Heart left ventricle (tissue), 16 donors: ENCODE measurements at regions not wholly inside any gene's neighbourhood (a gene's known extent, or its start where the extent isn't known, plus 50 kb on each side); places are given as distances from the start of the nearest gene placed in this dataset.

Experiments used
- ATAC-seq, 4 donors: fragments of 200-7000 bp; cut with Tn5 transposase; one replicate each; pipeline ENCODE4 v1.9.1; 2020 to 2022; ENCODE audit warnings: moderate library complexity in 4 of 4, mild to moderate bottlenecking in 3 of 4, moderate number of reproducible peaks in 1 of 4
- DNase-seq, 5 donors: peaks; one replicate each; pipeline ENCODE4 v3.0.0-alpha.2; 2020
- H3K27ac ChIP-seq, 12 donors: fragments of 200-600 bp; sonication (generic) in 4 of 12; one replicate each; pipeline versions ENCODE4 v1.5.0 to v1.8.0; 2016 to 2022; ENCODE audit warnings: mild to moderate bottlenecking in 2 of 12
- H3K27me3 ChIP-seq, 9 donors: fragments of 200-600 bp; sonication (generic) in 2 of 9; one replicate each; pipeline versions ENCODE4 v1.5.1 to v1.8.0; 2016 to 2022; ENCODE audit warnings: mild to moderate bottlenecking in 3 of 9
- H3K36me3 ChIP-seq, 9 donors: fragments of 200-600 bp; sonication (generic) in 2 of 9; one replicate each; pipeline versions ENCODE4 v1.5.0 to v1.8.0; 2018 to 2022; ENCODE audit warnings: mild to moderate bottlenecking in 2 of 9
- H3K4me1 ChIP-seq, 12 donors: fragments of 200-600 bp; sonication (generic) in 4 of 12; one replicate each; pipeline versions ENCODE4 v1.5.0 to v1.8.0; 2016 to 2022; ENCODE audit warnings: mild to moderate bottlenecking in 3 of 12
- H3K4me3 ChIP-seq, 12 donors: fragments of 200-600 bp; sonication (generic) in 4 of 12; one replicate each; pipeline versions ENCODE4 v1.5.0 to v1.8.0; 2017 to 2022; ENCODE audit warnings: mild to moderate bottlenecking in 9 of 12, moderate library complexity in 4 of 12
- H3K9me3 ChIP-seq, 12 donors: fragments of 200-600 bp; sonication (generic) in 4 of 12; one replicate each; pipeline versions ENCODE4 v1.5.0 to v1.8.0; 2016 to 2022; ENCODE audit warnings: mild to moderate bottlenecking in 1 of 12
- POLR2A ChIP-seq, 2 donors: fragments of 450-650 bp; IDR thresholded peaks; one replicate each; pipeline ENCODE4 v1.6.1; 2017; ENCODE audit warnings: antibody characterized with exemption in 2 of 2, mild to moderate bottlenecking in 2 of 2, moderate library complexity in 2 of 2
- WGBS, 4 donors: extraction: QIAGEN DNeasy Blood & Tissue Kit in 2 of 4; methylation state at CpG; one replicate each; pipeline versions ENCODE4 v1.1.5 to v1.1.7; 2013 to 2018; 5-methylcytosine and 5-hydroxymethylcytosine counted together
- intact Hi-C, 10 donors: fragments of 100-400 bp; cut with DNase I; formaldehyde crosslinking; loops; one replicate each; pipeline versions ENCODE4 v1.11.1 to v1.14.2; 2022
- TF ChIP-seq, protein P1 (sequence below), 12 donors: fragments of 200-600 bp; sonication (generic) in 4 of 12; IDR thresholded peaks; one replicate each; pipeline versions ENCODE4 v1.5.0 to v1.8.0; 2018 to 2022; ENCODE audit warnings: antibody characterized with exemption in 12 of 12, mild to moderate bottlenecking in 5 of 12
- donor health status: ischemic (EF 13 %, LVEDD 7.1; RV severe dilation, severe dysfunction).
- donor health status: healthy with polysubstance abuse.
- donor health status: DM: no; HTN: yes; CAD: no.
- donor health status: DM: no; HTN: no; CAD: no.
- donor health status: ischemic (EF 25% LVEDD 6.9; RV normal size, moderate dysfunction).
- donor health status: ischemic (EF 25% LVEDD 5.7; RV mildly dilated, moderate dysfunction).
- donor health status: healthy.
- donor health status: DM: yes; HTN: yes; CAD: no.
- donor health status: ischemic (EF 35%, LVEDD 5.7; RV mildly dilated, moderate dysfunction).
- donor health status: nonischemic (EF 11% LVEDD 7.7; RV severe dilation, severe dysfunction).
- donor health status: DM: yes; HTN: yes; CAD: no.
- donor health status: PGD.
- donor health status: ischemic (EF 29% LVEDD 5.4; RV normal size, mild dysfunction).
- donor health status: nonischemic (EF 23%, LVEDD 6.1; RV moderate dilation, normal function).

- no peak for TF ChIP-seq POLR2A (IDR thresholded peaks at IDR 0.05)
- TF ChIP-seq, protein P1, sequence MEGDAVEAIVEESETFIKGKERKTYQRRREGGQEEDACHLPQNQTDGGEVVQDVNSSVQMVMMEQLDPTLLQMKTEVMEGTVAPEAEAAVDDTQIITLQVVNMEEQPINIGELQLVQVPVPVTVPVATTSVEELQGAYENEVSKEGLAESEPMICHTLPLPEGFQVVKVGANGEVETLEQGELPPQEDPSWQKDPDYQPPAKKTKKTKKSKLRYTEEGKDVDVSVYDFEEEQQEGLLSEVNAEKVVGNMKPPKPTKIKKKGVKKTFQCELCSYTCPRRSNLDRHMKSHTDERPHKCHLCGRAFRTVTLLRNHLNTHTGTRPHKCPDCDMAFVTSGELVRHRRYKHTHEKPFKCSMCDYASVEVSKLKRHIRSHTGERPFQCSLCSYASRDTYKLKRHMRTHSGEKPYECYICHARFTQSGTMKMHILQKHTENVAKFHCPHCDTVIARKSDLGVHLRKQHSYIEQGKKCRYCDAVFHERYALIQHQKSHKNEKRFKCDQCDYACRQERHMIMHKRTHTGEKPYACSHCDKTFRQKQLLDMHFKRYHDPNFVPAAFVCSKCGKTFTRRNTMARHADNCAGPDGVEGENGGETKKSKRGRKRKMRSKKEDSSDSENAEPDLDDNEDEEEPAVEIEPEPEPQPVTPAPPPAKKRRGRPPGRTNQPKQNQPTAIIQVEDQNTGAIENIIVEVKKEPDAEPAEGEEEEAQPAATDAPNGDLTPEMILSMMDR (IDR thresholded peaks at IDR 0.05), result no peak
- Histone ChIP-seq H3K36me3 (no peaks in the 10 kb centered on the region), H3K4me1 (no peaks in the 10 kb centered on the region), H3K4me3 (no peak overlapping the region), H3K27me3 (peaks cover 0 to 21% (median 0%) of the 10 kb centered on the region in 9 donors), H3K27ac (no peak overlapping the region), H3K9me3 (no peaks in the 10 kb centered on the region)
- 84 to 93% (median 89%) methylated on average over 7 of the region's 7 CpGs for WGBS, 4 donors
- intact Hi-C loops, result loop anchor here in 1 of 10 donors (10.0 kb wide), 1 partner anchor 313 kb away; no protein-coding TSS in a partner anchor
- no peak for ATAC-seq
- no peak for DNase-seq
Observed at GRCh38 chr2:16291731-16292550, 351.6 kb downstream of the MYCN start.

GRCh38 chr2:16291226-16291625 lies 350.9 kb downstream of the MYCN start:
- TF ChIP-seq, protein P1 (IDR thresholded peaks at IDR 0.05), result no peak
- TF ChIP-seq POLR2A (IDR thresholded peaks at IDR 0.05), result no peak
- Histone ChIP-seq H3K36me3 (no peaks in the 10 kb centered on the region), H3K27me3 (peaks cover 0 to 21% (median 0%) of the 10 kb centered on the region in 9 donors), H3K9me3 (no peaks in the 10 kb centered on the region), H3K4me1 (no peaks in the 10 kb centered on the region), H3K27ac (no peak overlapping the region), H3K4me3 (no peak overlapping the region)
- intact Hi-C loops, result loop anchor here in 1 of 10 donors (10.0 kb wide), 1 partner anchor 314 kb away; no protein-coding TSS in a partner anchor
- DNase-seq (no peak), ATAC-seq (no peak)
- 91 to 97% (median 95%) methylated on average over 4 of the region's 4 CpGs for WGBS, 4 donors

DNA sequence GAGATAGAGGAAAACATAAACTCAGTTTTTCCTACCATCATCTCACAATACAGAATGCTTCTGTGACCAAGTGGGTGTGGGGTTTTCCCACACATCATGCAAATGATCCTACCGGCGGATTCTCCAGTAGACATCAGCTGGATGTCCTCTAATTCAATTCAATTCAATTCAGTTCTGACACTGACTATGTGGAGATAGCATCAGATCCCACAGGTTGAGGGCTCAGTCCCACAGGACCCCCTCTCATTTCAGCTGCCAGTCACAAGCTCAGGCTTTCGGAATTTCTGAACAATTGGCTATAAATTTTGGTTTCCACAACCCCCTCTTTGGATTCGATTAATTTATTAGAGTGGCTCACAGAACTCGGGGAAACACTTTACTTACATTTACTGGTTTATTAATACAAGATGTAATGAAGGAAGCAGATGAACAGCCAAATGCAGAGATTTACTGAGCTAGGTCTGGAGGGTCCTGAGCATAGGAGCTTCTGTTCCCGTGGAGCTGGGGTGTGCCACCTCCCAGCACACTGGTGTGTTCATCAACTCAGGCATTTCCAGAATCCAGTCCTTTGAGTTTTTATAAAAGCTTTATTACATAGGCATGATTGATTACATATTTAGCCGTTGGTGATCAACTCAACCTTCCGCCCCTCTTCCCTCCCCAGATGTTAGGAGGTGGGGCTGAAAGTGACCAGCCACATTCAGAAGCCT lies 350.1 kb downstream of the MYCN start:
- whole genome bisulfite sequencing, 4 donors, result 78 to 87% (median 81%) methylated on average over 8 of the region's 8 CpGs
- Histone ChIP-seq H3K27me3 (peaks cover 0 to 21% (median 0%) of the 10 kb centered on the region in 9 donors), H3K4me1 (no peaks in the 10 kb centered on the region), H3K27ac (no peak overlapping the region), H3K4me3 (no peak overlapping the region), H3K9me3 (no peaks in the 10 kb centered on the region), H3K36me3 (no peaks in the 10 kb centered on the region)
- intact Hi-C loops, result loop anchor here in 1 of 10 donors (10.0 kb wide), 1 partner anchor 314 kb away; no protein-coding TSS in a partner anchor
- ATAC-seq (no peak), DNase-seq (no peak)
- TF ChIP-seq, protein P1 (IDR thresholded peaks at IDR 0.05), result no peak
- no peak for TF ChIP-seq POLR2A (IDR thresholded peaks at IDR 0.05)
